ENCODE measurements at regions not wholly inside any gene's neighbourhood (a gene's known extent, or its start where the extent isn't known, plus 50 kb on each side); places are given as distances from the start of the nearest gene placed in this dataset.

DNA sequence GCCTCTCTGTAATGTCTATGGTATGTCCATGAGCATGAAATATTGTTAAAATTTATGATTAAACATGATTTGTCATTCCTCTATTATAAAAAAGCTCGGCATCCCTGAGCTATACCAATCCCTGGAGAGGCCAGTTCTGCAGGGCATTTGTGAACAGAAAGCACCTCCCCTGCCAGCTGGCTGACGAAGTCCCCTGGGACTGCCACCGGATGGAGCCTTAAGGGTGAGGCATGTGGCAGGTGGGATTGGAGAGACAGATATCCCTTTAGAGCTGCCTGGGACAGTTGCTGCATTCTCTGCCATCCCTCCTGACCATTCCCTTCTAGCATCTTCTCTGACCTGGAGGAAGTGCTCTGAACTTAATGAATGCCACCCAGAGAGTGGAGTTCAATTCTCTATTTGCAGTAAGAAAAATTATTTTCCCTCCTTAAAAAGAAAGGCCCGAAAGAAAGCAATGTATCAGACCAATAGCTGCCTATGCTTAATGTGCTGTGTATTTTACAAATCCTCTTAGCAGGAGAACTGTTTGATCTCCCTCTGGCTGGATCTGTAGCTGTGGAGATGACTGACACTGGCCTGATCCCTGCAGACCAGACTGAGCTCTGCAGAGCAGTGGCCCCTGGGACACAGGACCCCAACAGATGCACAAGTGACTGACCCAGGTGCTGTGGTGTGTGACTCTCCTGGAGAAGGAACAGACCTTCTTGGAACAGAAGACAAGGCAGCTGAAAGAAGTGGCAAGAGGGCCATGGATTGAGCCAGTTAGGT, 219.0 kb upstream of the NAV2 start:
- TF ChIP-seq POLR2A (IDR thresholded peaks at IDR 0.05) = no peak
- TF ChIP-seq, protein P1, sequence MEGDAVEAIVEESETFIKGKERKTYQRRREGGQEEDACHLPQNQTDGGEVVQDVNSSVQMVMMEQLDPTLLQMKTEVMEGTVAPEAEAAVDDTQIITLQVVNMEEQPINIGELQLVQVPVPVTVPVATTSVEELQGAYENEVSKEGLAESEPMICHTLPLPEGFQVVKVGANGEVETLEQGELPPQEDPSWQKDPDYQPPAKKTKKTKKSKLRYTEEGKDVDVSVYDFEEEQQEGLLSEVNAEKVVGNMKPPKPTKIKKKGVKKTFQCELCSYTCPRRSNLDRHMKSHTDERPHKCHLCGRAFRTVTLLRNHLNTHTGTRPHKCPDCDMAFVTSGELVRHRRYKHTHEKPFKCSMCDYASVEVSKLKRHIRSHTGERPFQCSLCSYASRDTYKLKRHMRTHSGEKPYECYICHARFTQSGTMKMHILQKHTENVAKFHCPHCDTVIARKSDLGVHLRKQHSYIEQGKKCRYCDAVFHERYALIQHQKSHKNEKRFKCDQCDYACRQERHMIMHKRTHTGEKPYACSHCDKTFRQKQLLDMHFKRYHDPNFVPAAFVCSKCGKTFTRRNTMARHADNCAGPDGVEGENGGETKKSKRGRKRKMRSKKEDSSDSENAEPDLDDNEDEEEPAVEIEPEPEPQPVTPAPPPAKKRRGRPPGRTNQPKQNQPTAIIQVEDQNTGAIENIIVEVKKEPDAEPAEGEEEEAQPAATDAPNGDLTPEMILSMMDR (IDR thresholded peaks at IDR 0.05) = no peak
- no peak for TF ChIP-seq POLR2AphosphoS5 (IDR thresholded peaks at IDR 0.05)

All from prostate gland (tissue), 2 donors.